ENCODE measurements at regions not wholly inside any gene's neighbourhood (a gene's known extent, or its start where the extent isn't known, plus 50 kb on each side); places are given as distances from the start of the nearest gene placed in this dataset.

- TF ChIP-seq, protein P1, sequence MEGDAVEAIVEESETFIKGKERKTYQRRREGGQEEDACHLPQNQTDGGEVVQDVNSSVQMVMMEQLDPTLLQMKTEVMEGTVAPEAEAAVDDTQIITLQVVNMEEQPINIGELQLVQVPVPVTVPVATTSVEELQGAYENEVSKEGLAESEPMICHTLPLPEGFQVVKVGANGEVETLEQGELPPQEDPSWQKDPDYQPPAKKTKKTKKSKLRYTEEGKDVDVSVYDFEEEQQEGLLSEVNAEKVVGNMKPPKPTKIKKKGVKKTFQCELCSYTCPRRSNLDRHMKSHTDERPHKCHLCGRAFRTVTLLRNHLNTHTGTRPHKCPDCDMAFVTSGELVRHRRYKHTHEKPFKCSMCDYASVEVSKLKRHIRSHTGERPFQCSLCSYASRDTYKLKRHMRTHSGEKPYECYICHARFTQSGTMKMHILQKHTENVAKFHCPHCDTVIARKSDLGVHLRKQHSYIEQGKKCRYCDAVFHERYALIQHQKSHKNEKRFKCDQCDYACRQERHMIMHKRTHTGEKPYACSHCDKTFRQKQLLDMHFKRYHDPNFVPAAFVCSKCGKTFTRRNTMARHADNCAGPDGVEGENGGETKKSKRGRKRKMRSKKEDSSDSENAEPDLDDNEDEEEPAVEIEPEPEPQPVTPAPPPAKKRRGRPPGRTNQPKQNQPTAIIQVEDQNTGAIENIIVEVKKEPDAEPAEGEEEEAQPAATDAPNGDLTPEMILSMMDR (IDR thresholded peaks at IDR 0.05; ENCODE audit: borderline replicate concordance, extremely low read depth, low read length, poor library complexity, severe bottlenecking) = no peak
- TF ChIP-seq EZH2 (IDR thresholded peaks at IDR 0.05; ENCODE audit: borderline replicate concordance, low read depth, low read length, severe bottlenecking) = no peak
Observed at GRCh38 chr4:111954550-111954949, 190.7 kb upstream of the FAM241A start.

All from DND-41 (cell line).